WTC11 (cell line): ENCODE measurements at regions not wholly inside any gene's neighbourhood (a gene's known extent, or its start where the extent isn't known, plus 50 kb on each side); places are given as distances from the start of the nearest gene placed in this dataset.

Experiments
- CTCF ChIP-seq: fragments of 200-600 bp; IDR thresholded peaks from 2 replicates; pipeline ENCODE4 v1.8.0; 2022; ENCODE audit warnings: antibody characterized with exemption
- E2F1 ChIP-seq: sonication (generic); formaldehyde crosslinking; IDR thresholded peaks from 2 replicates; pipeline ENCODE4 v1.8.0; 2022; ENCODE audit warnings: mild to moderate bottlenecking, missing genetic modification reagents
- MAX ChIP-seq: sonication (generic); formaldehyde crosslinking; IDR thresholded peaks from 2 replicates; pipeline ENCODE4 v1.8.0; 2022; ENCODE audit warnings: mild to moderate bottlenecking, missing genetic modification reagents
- OVOL2 ChIP-seq: fragments of 250-450 bp; sonication (Bioruptor Pico); IDR thresholded peaks from 2 replicates; pipeline ENCODE4 v1.9.0; 2021; ENCODE audit warnings: mild to moderate bottlenecking, borderline replicate concordance
- SP1 ChIP-seq: sonication (generic); formaldehyde crosslinking; conservative IDR thresholded peaks from 2 replicates; pipeline ENCODE4 v1.8.1; 2022; ENCODE audit warnings: missing genetic modification reagents
- USF1 ChIP-seq: sonication (generic); formaldehyde crosslinking; IDR thresholded peaks from 2 replicates; pipeline ENCODE4 v1.8.0; 2022; ENCODE audit warnings: mild to moderate bottlenecking, missing genetic modification reagents

GRCh38 chr4:103904123-103904522, 184.3 kb upstream of the TACR3 start:
- TF ChIP-seq MAX (CRISPR knock-in tag) = no peak
- no peak for TF ChIP-seq OVOL2
- TF ChIP-seq CTCF = no peak
- no peak for TF ChIP-seq SP1
- no peak for TF ChIP-seq USF1 (CRISPR knock-in tag)
- no peak for TF ChIP-seq E2F1 (CRISPR knock-in tag)
